Cardiac fibroblast (primary cell): ENCODE measurements at regions not wholly inside any gene's neighbourhood (a gene's known extent, or its start where the extent isn't known, plus 50 kb on each side); places are given as distances from the start of the nearest gene placed in this dataset.
"Not testable (repeated sequence)": the region's sequence is repeated elsewhere in the genome, so short reads cannot be mapped to it uniquely, and the experiment has no call there.

Source experiments
- DNase-seq, 2 donors: peaks; one replicate each; pipeline versions ENCODE4 v3.0.0 to v3.0.0-alpha.2; 2010; ENCODE audit warnings: low read depth in 2 of 2
- H3K4me3 ChIP-seq, 2 donors: replicated peaks in 1 of 2; 1 replicate in 1 of 2; 2 replicates in 1 of 2; pipeline ENCODE4 v1.5.1; 2011; ENCODE audit warnings: low read depth in 2 of 2, low read length in 2 of 2, mild to moderate bottlenecking in 2 of 2, moderate library complexity in 1 of 2
- TF ChIP-seq, protein P1 (sequence below): IDR thresholded peaks from one replicate; pipeline ENCODE4 v1.5.1; 2011; ENCODE audit warnings: low read depth, mild to moderate bottlenecking, low read length, inconsistent platforms

DNA sequence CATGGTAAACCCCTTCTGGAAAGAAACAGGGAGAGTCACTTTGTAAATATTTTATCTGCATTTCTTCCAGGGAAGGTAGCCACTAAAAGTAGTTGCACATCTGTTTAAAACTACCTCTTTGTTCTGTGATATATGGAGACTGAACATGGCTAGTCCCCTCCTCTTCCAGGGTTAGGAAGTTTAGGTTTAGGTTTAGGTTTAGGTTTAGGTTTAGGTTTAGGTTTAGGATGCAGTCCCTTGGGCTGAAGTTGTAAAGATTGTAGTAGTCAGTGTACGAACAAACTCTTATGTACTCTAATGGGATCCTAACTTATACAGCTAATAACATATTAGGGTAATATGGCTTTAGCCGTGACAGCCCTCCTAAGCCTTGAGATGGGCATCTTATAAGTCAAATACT, 880.2 kb upstream of the TMEFF2 start:
- no peak for DNase-seq
- H3K4me3 ChIP-seq = no peak overlapping the region
- TF ChIP-seq, protein P1, sequence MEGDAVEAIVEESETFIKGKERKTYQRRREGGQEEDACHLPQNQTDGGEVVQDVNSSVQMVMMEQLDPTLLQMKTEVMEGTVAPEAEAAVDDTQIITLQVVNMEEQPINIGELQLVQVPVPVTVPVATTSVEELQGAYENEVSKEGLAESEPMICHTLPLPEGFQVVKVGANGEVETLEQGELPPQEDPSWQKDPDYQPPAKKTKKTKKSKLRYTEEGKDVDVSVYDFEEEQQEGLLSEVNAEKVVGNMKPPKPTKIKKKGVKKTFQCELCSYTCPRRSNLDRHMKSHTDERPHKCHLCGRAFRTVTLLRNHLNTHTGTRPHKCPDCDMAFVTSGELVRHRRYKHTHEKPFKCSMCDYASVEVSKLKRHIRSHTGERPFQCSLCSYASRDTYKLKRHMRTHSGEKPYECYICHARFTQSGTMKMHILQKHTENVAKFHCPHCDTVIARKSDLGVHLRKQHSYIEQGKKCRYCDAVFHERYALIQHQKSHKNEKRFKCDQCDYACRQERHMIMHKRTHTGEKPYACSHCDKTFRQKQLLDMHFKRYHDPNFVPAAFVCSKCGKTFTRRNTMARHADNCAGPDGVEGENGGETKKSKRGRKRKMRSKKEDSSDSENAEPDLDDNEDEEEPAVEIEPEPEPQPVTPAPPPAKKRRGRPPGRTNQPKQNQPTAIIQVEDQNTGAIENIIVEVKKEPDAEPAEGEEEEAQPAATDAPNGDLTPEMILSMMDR = no peak

DNA sequence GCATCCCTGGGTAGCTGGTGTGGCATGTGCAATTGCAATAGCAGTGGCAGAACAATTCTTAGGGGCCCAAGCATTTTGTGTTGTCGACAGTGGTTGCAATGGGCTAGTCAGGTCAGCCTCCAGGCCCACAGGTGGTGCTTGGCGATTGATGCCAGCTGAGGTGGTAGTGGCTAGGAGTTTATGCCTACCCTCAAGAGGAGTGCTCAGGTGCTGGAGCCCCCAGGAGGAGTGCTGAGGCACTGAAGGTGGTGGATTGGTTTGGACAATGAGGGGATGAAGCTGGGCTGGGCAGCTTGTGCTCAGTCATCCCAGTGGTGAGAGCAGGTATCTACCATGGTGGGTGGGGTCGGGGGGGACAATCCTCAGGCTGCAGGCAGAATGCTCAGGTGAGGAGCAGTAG, 877.9 kb upstream of the TMEFF2 start:
- no peak for DNase-seq
- H3K4me3 ChIP-seq = no peak overlapping the region
- TF ChIP-seq, protein P1 = no peak

- DNase-seq, H3K4me3 ChIP-seq: not testable (repeated sequence)
These were observed 830.8 kb upstream of the TMEFF2 start for GRCh38 chr2:193025556-193025955.

GRCh38 chr2:193024791-193025190, 830.1 kb upstream of the TMEFF2 start:
- no peak overlapping the region for H3K4me3 ChIP-seq
- no peak for DNase-seq
- TF ChIP-seq, protein P1 = no peak

- no peak for DNase-seq
These were observed 817.1 kb upstream of the TMEFF2 start for GRCh38 chr2:193011870-193012269.

GRCh38 chr2:192993059-192993458, 798.3 kb upstream of the TMEFF2 start:
- H3K4me3 ChIP-seq = no peak overlapping the region
- no peak for DNase-seq
- TF ChIP-seq, protein P1 = no peak

More at GRCh38 chr2:193011870-193012269, 817.1 kb upstream of the TMEFF2 start:
- H3K4me3 ChIP-seq = no peak overlapping the region
- TF ChIP-seq, protein P1 = no peak

DNA sequence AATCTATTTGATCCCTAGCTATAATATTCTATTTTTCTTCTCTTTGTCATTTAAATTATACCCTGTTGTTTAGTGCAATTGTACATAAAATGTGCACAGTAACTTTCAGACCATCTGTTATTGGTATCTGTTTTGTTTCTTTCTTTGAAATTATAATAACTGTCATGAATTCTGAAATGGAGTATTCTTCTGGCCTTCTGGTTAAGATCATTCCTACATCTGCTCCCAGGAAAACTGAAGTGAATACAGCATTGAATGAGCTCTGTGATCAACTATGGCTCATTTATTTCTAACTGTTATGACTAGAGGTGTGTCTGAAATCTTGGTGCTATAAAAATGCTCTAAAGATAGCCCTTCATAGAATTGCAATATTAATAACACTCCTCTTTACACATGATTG, 788.4 kb upstream of the TMEFF2 start:
- no peak for DNase-seq
- H3K4me3 ChIP-seq = no peak overlapping the region
- TF ChIP-seq, protein P1 = no peak
